SH-SY5Y (cell line): ENCODE measurements at regions not wholly inside any gene's neighbourhood (a gene's known extent, or its start where the extent isn't known, plus 50 kb on each side); places are given as distances from the start of the nearest gene placed in this dataset.

Experiments used
- GATA2 ChIP-seq: IDR thresholded peaks from 2 replicates; pipeline ENCODE4 v1.6.1; 2011; ENCODE audit warnings: mild to moderate bottlenecking, low read depth, low read length
- GATA3 ChIP-seq: IDR thresholded peaks from 2 replicates; pipeline ENCODE4 v1.6.1; 2011; ENCODE audit warnings: low read depth, mild to moderate bottlenecking, low read length, moderate library complexity

- TF ChIP-seq GATA3 (no peak), GATA2 (no peak)
These were observed 77.8 kb upstream of the SMLR1 start for GRCh38 chr6:130749402-130749801.
